ENCODE measurements at regions not wholly inside any gene's neighbourhood (a gene's known extent, or its start where the extent isn't known, plus 50 kb on each side); places are given as distances from the start of the nearest gene placed in this dataset.
"Not testable (repeated sequence)": the region's sequence is repeated elsewhere in the genome, so short reads cannot be mapped to it uniquely, and the experiment has no call there.

GRCh38 chr10:11684717-11685645 is 57.2 kb upstream of the ECHDC3 start:
- Histone ChIP-seq H3K4me3 (ENCODE audit: low read depth, low read length) (no peak overlapping the region), H3K36me3 (ENCODE audit: control insufficient read depth, insufficient read depth, low read length) (no peaks in the 10 kb centered on the region), H3K27me3 (ENCODE audit: control insufficient read depth, insufficient read depth, low read length) (no peaks in the 10 kb centered on the region)
- TF ChIP-seq CTCF (IDR thresholded peaks at IDR 0.05; ENCODE audit: insufficient read depth, low read length, poor library complexity, severe bottlenecking), result no peak
- peak; percentile 86 for DNase-seq (ENCODE audit: low read depth)

GRCh38 chr10:11684341-11684716 is 57.9 kb upstream of the ECHDC3 start:
- H3K4me3 ChIP-seq (ENCODE audit: low read depth, low read length); DNase-seq (ENCODE audit: low read depth); H3K36me3 ChIP-seq (ENCODE audit: control insufficient read depth, insufficient read depth, low read length); H3K27me3 ChIP-seq (ENCODE audit: control insufficient read depth, insufficient read depth, low read length): not testable (repeated sequence)

- no peaks in the 10 kb centered on the region for H3K36me3 ChIP-seq (ENCODE audit: control insufficient read depth, insufficient read depth, low read length)
- no peak for TF ChIP-seq CTCF (IDR thresholded peaks at IDR 0.05; ENCODE audit: insufficient read depth, low read length, poor library complexity, severe bottlenecking)
- H3K27me3 ChIP-seq (ENCODE audit: control insufficient read depth, insufficient read depth, low read length), result no peaks in the 10 kb centered on the region
- no peak overlapping the region for H3K4me3 ChIP-seq (ENCODE audit: low read depth, low read length)
- no peak for DNase-seq (ENCODE audit: low read depth)
Measured at GRCh38 chr10:11683529-11684320, 58.5 kb upstream of the ECHDC3 start.

- TF ChIP-seq CTCF (IDR thresholded peaks at IDR 0.05; ENCODE audit: insufficient read depth, low read length, poor library complexity, severe bottlenecking), result no peak
- Histone ChIP-seq H3K36me3 (ENCODE audit: control insufficient read depth, insufficient read depth, low read length) (no peaks in the 10 kb centered on the region), H3K27me3 (ENCODE audit: control insufficient read depth, insufficient read depth, low read length) (no peaks in the 10 kb centered on the region), H3K4me3 (ENCODE audit: low read depth, low read length) (no peak overlapping the region)
- DNase-seq (ENCODE audit: low read depth), result no peak
Measured at GRCh38 chr10:11682851-11683250, 59.3 kb upstream of the ECHDC3 start.

GRCh38 chr10:11682267-11682683 is 59.9 kb upstream of the ECHDC3 start:
- no peak overlapping the region for H3K4me3 ChIP-seq (ENCODE audit: low read depth, low read length)
- TF ChIP-seq CTCF (IDR thresholded peaks at IDR 0.05; ENCODE audit: insufficient read depth, low read length, poor library complexity, severe bottlenecking), result no peak
- H3K27me3 ChIP-seq (ENCODE audit: control insufficient read depth, insufficient read depth, low read length), result no peaks in the 10 kb centered on the region
- H3K36me3 ChIP-seq (ENCODE audit: control insufficient read depth, insufficient read depth, low read length), result no peaks in the 10 kb centered on the region
- DNase-seq (ENCODE audit: low read depth), result no peak

GRCh38 chr10:11680496-11680895 is 61.7 kb upstream of the ECHDC3 start:
- DNase-seq (ENCODE audit: low read depth), result no peak
- Histone ChIP-seq H3K36me3 (ENCODE audit: control insufficient read depth, insufficient read depth, low read length) (no peaks in the 10 kb centered on the region), H3K27me3 (ENCODE audit: control insufficient read depth, insufficient read depth, low read length) (no peaks in the 10 kb centered on the region), H3K4me3 (ENCODE audit: low read depth, low read length) (no peak overlapping the region)
- TF ChIP-seq CTCF (IDR thresholded peaks at IDR 0.05; ENCODE audit: insufficient read depth, low read length, poor library complexity, severe bottlenecking), result no peak

All from kidney epithelial cell (primary cell).